Loucy (cell line): ENCODE measurements at regions not wholly inside any gene's neighbourhood (a gene's known extent, or its start where the extent isn't known, plus 50 kb on each side); places are given as distances from the start of the nearest gene placed in this dataset.

ENCODE experiments used
- EZH2phosphoT487 ChIP-seq: fragments of 200-600 bp; IDR thresholded peaks from 2 replicates; pipeline ENCODE4 v1.6.1; 2018; ENCODE audit warnings: antibody characterized with exemption, mild to moderate bottlenecking, moderate library complexity, borderline replicate concordance
- TF ChIP-seq, protein P1 (sequence below): fragments of 200-600 bp; sonication (generic); conservative IDR thresholded peaks from 2 replicates; pipeline ENCODE4 v1.5.1; 2014; ENCODE audit warnings: mild to moderate bottlenecking, antibody characterized with exemption, low read length

GRCh38 chr2:58768715-58769080 lies 527.6 kb upstream of the FANCL start:
- TF ChIP-seq, protein P1, sequence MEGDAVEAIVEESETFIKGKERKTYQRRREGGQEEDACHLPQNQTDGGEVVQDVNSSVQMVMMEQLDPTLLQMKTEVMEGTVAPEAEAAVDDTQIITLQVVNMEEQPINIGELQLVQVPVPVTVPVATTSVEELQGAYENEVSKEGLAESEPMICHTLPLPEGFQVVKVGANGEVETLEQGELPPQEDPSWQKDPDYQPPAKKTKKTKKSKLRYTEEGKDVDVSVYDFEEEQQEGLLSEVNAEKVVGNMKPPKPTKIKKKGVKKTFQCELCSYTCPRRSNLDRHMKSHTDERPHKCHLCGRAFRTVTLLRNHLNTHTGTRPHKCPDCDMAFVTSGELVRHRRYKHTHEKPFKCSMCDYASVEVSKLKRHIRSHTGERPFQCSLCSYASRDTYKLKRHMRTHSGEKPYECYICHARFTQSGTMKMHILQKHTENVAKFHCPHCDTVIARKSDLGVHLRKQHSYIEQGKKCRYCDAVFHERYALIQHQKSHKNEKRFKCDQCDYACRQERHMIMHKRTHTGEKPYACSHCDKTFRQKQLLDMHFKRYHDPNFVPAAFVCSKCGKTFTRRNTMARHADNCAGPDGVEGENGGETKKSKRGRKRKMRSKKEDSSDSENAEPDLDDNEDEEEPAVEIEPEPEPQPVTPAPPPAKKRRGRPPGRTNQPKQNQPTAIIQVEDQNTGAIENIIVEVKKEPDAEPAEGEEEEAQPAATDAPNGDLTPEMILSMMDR, result no peak
- TF ChIP-seq EZH2phosphoT487, result no peak
